ENCODE measurements at regions not wholly inside any gene's neighbourhood (a gene's known extent, or its start where the extent isn't known, plus 50 kb on each side); places are given as distances from the start of the nearest gene placed in this dataset.
A peak's percentile ranks its signal among the peaks of the same experiment; 100 is the strongest.

- H3K9me3 ChIP-seq (ENCODE audit: insufficient read depth, low read depth, low read length) = no peaks in the 10 kb centered on the region
- no peak overlapping the region for H2BK5ac ChIP-seq (ENCODE audit: low read depth, low read length, poor library complexity)
- no peak overlapping the region for H2AK5ac ChIP-seq (ENCODE audit: low read length)
- H4K8ac ChIP-seq (ENCODE audit: low read depth, low read length) = no peak overlapping the region
- no peak overlapping the region for H4K12ac ChIP-seq (ENCODE audit: low read depth, low read length)
- H3K18ac ChIP-seq (ENCODE audit: low read length) = no peak overlapping the region
- no peak overlapping the region for H3K27ac ChIP-seq (ENCODE audit: low read depth, low read length)
- H3K27me3 ChIP-seq (ENCODE audit: insufficient read depth, low read length) = peaks cover 5% of the 10 kb centered on the region
- no peak overlapping the region for H3K4me3 ChIP-seq (ENCODE audit: low read depth, low read length)
- no peak overlapping the region for H3K4ac ChIP-seq (ENCODE audit: low read depth, low read length)
- peaks cover 3% of the 10 kb centered on the region for H3K79me1 ChIP-seq (ENCODE audit: low read length)
- no peaks in the 10 kb centered on the region for H3K36me3 ChIP-seq (ENCODE audit: control insufficient read depth in 1 of 2, insufficient read depth in 2 of 2, low read length in 2 of 2)
- H3K14ac ChIP-seq (ENCODE audit: low read length) = no peak overlapping the region
- H3K23ac ChIP-seq (ENCODE audit: low read length) = no peak overlapping the region
- no CpG with 5 or more reads among the region's 6 CpGs for WGBS (ENCODE audit: extremely low coverage, insufficient coverage, insufficient read length)
- no peak overlapping the region for H4K91ac ChIP-seq (ENCODE audit: low read depth, low read length)
- H3K4me1 ChIP-seq (ENCODE audit: control insufficient read depth in 1 of 2, insufficient read depth in 2 of 2, low read length in 2 of 2) = peaks cover 12 to 15% of the 10 kb centered on the region in 2 experiments
- H2BK120ac ChIP-seq (ENCODE audit: insufficient read depth, low read length, poor library complexity) = no peak overlapping the region
- no peak overlapping the region for H2AFZ ChIP-seq (ENCODE audit: insufficient read depth, low read length, poor library complexity)
- H3K4me2 ChIP-seq (ENCODE audit: low read length) = no peak overlapping the region
- H2BK12ac ChIP-seq (ENCODE audit: low read length) = no peak overlapping the region
- no peak for DNase-seq
- H3K79me2 ChIP-seq (ENCODE audit: control insufficient read depth, insufficient read depth, low read length, poor library complexity) = peaks cover 1% of the 10 kb centered on the region
- no peak overlapping the region for H3K9ac ChIP-seq (ENCODE audit: low read length)
These were observed 52.8 kb downstream of the FAM43A start for GRCh38 chr3:194738254-194739093.

- no peaks in the 10 kb centered on the region for H3K36me3 ChIP-seq (ENCODE audit: control insufficient read depth in 1 of 2, insufficient read depth in 2 of 2, low read length in 2 of 2)
- H2AK5ac ChIP-seq (ENCODE audit: low read length) = no peak overlapping the region
- no peak overlapping the region for H2AFZ ChIP-seq (ENCODE audit: insufficient read depth, low read length, poor library complexity)
- no peak overlapping the region for H3K14ac ChIP-seq (ENCODE audit: low read length)
- peaks cover 12 to 15% of the 10 kb centered on the region in 2 experiments for H3K4me1 ChIP-seq (ENCODE audit: control insufficient read depth in 1 of 2, insufficient read depth in 2 of 2, low read length in 2 of 2)
- no peak overlapping the region for H2BK5ac ChIP-seq (ENCODE audit: low read depth, low read length, poor library complexity)
- peaks cover 1% of the 10 kb centered on the region for H3K79me2 ChIP-seq (ENCODE audit: control insufficient read depth, insufficient read depth, low read length, poor library complexity)
- H2BK12ac ChIP-seq (ENCODE audit: low read length) = no peak overlapping the region
- H3K9ac ChIP-seq (ENCODE audit: low read length) = no peak overlapping the region
- no peak overlapping the region for H3K18ac ChIP-seq (ENCODE audit: low read length)
- H3K27ac ChIP-seq (ENCODE audit: low read depth, low read length) = no peak overlapping the region
- H3K9me3 ChIP-seq (ENCODE audit: insufficient read depth, low read depth, low read length) = no peaks in the 10 kb centered on the region
- no CpG with 5 or more reads among the region's 11 CpGs for WGBS (ENCODE audit: extremely low coverage, insufficient coverage, insufficient read length)
- no peak for DNase-seq
- H4K91ac ChIP-seq (ENCODE audit: low read depth, low read length) = no peak overlapping the region
- H3K4ac ChIP-seq (ENCODE audit: low read depth, low read length) = no peak overlapping the region
- peaks cover 5% of the 10 kb centered on the region for H3K27me3 ChIP-seq (ENCODE audit: insufficient read depth, low read length)
- no peak overlapping the region for H4K8ac ChIP-seq (ENCODE audit: low read depth, low read length)
- H3K4me2 ChIP-seq (ENCODE audit: low read length) = no peak overlapping the region
- no peak overlapping the region for H4K12ac ChIP-seq (ENCODE audit: low read depth, low read length)
- H3K4me3 ChIP-seq (ENCODE audit: low read depth, low read length) = no peak overlapping the region
- H2BK120ac ChIP-seq (ENCODE audit: insufficient read depth, low read length, poor library complexity) = no peak overlapping the region
- no peak overlapping the region for H3K23ac ChIP-seq (ENCODE audit: low read length)
- peaks cover 3% of the 10 kb centered on the region for H3K79me1 ChIP-seq (ENCODE audit: low read length)
These were observed 54.0 kb downstream of the FAM43A start for GRCh38 chr3:194739498-194740284.

- H3K9me3 ChIP-seq (ENCODE audit: insufficient read depth, low read depth, low read length) = no peaks in the 10 kb centered on the region
- H3K14ac ChIP-seq (ENCODE audit: low read length) = no peak overlapping the region
- peak overlapping the region; percentile 35 for H4K8ac ChIP-seq (ENCODE audit: low read depth, low read length)
- no peak overlapping the region for H2BK120ac ChIP-seq (ENCODE audit: insufficient read depth, low read length, poor library complexity)
- H3K18ac ChIP-seq (ENCODE audit: low read length) = no peak overlapping the region
- no peak overlapping the region for H3K9ac ChIP-seq (ENCODE audit: low read length)
- peak overlapping the region; percentile 56 for H2BK12ac ChIP-seq (ENCODE audit: low read length)
- H3K23ac ChIP-seq (ENCODE audit: low read length) = no peak overlapping the region
- no peak overlapping the region for H4K12ac ChIP-seq (ENCODE audit: low read depth, low read length)
- WGBS (ENCODE audit: extremely low coverage, insufficient coverage, insufficient read length) = no CpG with 5 or more reads among the region's 16 CpGs
- no peaks in the 10 kb centered on the region for H3K36me3 ChIP-seq (ENCODE audit: control insufficient read depth in 1 of 2, insufficient read depth in 2 of 2, low read length in 2 of 2)
- peaks cover 3% of the 10 kb centered on the region for H3K27me3 ChIP-seq (ENCODE audit: insufficient read depth, low read length)
- H2AFZ ChIP-seq (ENCODE audit: insufficient read depth, low read length, poor library complexity) = no peak overlapping the region
- peak; percentile 88 to 97 for DNase-seq
- H3K79me1 ChIP-seq (ENCODE audit: low read length) = peaks cover 3% of the 10 kb centered on the region
- H3K79me2 ChIP-seq (ENCODE audit: control insufficient read depth, insufficient read depth, low read length, poor library complexity) = peaks cover 1% of the 10 kb centered on the region
- H4K91ac ChIP-seq (ENCODE audit: low read depth, low read length) = no peak overlapping the region
- H3K4me1 ChIP-seq (ENCODE audit: control insufficient read depth in 1 of 2, insufficient read depth in 2 of 2, low read length in 2 of 2) = peaks cover 12 to 15% of the 10 kb centered on the region in 2 experiments
- no peak overlapping the region for H2BK5ac ChIP-seq (ENCODE audit: low read depth, low read length, poor library complexity)
- peak overlapping the region; percentile 28 for H3K4me2 ChIP-seq (ENCODE audit: low read length)
- no peak overlapping the region for H2AK5ac ChIP-seq (ENCODE audit: low read length)
- no peak overlapping the region for H3K4ac ChIP-seq (ENCODE audit: low read depth, low read length)
- peak overlapping the region; percentile 24 for H3K27ac ChIP-seq (ENCODE audit: low read depth, low read length)
- H3K4me3 ChIP-seq (ENCODE audit: low read depth, low read length) = no peak overlapping the region
These were observed 55.3 kb downstream of the FAM43A start for GRCh38 chr3:194740859-194741491.

GRCh38 chr3:194741916-194742315 is 56.2 kb downstream of the FAM43A start:
- Histone ChIP-seq H3K27ac (ENCODE audit: low read depth, low read length) (no peak overlapping the region), H2AK5ac (ENCODE audit: low read length) (no peak overlapping the region), H2BK12ac (ENCODE audit: low read length) (no peak overlapping the region), H3K27me3 (ENCODE audit: insufficient read depth, low read length) (peaks cover 2% of the 10 kb centered on the region), H3K79me1 (ENCODE audit: low read length) (peaks cover 3% of the 10 kb centered on the region), H4K12ac (ENCODE audit: low read depth, low read length) (no peak overlapping the region), H3K23ac (ENCODE audit: low read length) (no peak overlapping the region), H4K8ac (ENCODE audit: low read depth, low read length) (no peak overlapping the region), H3K18ac (ENCODE audit: low read length) (no peak overlapping the region), H3K4me3 (ENCODE audit: low read depth, low read length) (no peak overlapping the region), H3K36me3 (ENCODE audit: control insufficient read depth in 1 of 2, insufficient read depth in 2 of 2, low read length in 2 of 2) (no peaks in the 10 kb centered on the region), H2BK120ac (ENCODE audit: insufficient read depth, low read length, poor library complexity) (peak overlapping the region; percentile 49), H3K9ac (ENCODE audit: low read length) (no peak overlapping the region), H2BK5ac (ENCODE audit: low read depth, low read length, poor library complexity) (no peak overlapping the region), H3K9me3 (ENCODE audit: insufficient read depth, low read depth, low read length) (no peaks in the 10 kb centered on the region), H3K14ac (ENCODE audit: low read length) (no peak overlapping the region), H4K91ac (ENCODE audit: low read depth, low read length) (peak overlapping the region; percentile 37), H3K4me1 (ENCODE audit: control insufficient read depth in 1 of 2, insufficient read depth in 2 of 2, low read length in 2 of 2) (peaks cover 12 to 15% of the 10 kb centered on the region in 2 experiments), H3K4me2 (ENCODE audit: low read length) (no peak overlapping the region), H3K4ac (ENCODE audit: low read depth, low read length) (no peak overlapping the region), H3K79me2 (ENCODE audit: control insufficient read depth, insufficient read depth, low read length, poor library complexity) (peaks cover 1% of the 10 kb centered on the region), H2AFZ (ENCODE audit: insufficient read depth, low read length, poor library complexity) (no peak overlapping the region)
- WGBS (ENCODE audit: extremely low coverage, insufficient coverage, insufficient read length) = no CpG with 5 or more reads among the region's 7 CpGs
- no peak for DNase-seq
